ENCODE measurements at regions not wholly inside any gene's neighbourhood (a gene's known extent, or its start where the extent isn't known, plus 50 kb on each side); places are given as distances from the start of the nearest gene placed in this dataset.

DNA sequence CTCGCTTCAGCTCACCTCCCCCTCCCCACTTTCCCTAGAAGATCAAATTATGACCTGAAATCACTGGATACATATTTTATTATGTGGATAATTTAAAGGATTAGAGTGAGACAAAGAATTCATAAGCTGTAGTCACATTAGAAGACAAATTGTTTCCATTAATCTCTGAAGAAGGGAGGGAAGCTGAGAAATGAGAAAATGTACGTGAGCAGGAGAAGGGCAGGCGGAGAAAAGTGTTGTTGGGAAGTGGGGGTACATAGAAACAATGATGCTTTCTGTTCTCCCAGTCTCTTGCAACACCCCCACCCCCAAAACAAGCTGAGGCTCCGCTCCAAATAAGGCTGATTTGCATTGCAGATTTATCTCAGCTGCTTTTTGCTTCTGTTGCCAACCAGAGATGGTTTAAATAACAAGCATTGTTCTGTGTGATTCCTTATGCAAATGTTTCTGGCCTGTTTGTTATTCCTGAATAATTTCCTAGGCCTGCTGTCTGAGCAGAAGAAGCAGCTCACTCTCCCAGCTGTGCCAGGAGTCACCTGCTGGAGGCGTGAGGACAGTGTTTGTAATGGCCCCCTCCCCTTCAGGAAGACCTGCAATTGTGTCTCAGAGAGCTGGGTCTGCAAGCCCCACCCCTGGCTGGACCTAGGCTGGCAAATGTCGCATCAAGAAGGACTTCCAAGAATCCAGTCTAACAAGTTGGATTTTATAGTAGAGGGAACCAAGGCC lies 121.8 kb upstream of the TNR start:
- peak; percentile 86 for DNase-seq (ENCODE audit: low read depth, low spot score)

DNA sequence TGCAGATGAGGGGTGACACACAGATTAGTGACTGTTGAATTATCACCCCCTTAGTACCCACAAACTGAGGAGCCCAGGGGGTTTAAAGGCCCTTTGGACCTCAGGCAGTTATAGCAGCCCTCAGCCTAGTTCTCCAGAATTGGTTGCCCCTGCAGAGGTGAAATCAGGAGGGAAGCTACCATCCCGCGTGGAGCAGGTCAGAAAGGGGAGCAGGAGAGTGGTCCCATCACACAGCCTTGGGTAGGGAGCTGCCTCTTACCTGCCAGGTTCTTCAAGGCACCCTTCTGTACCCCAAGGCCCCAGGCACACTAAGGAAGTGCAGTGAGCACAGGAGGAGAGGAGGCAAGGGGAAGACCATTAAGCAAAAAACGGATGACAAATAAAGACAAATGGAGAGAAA lies 121.2 kb upstream of the TNR start:
- no peak for DNase-seq (ENCODE audit: low read depth, low spot score)

DNA sequence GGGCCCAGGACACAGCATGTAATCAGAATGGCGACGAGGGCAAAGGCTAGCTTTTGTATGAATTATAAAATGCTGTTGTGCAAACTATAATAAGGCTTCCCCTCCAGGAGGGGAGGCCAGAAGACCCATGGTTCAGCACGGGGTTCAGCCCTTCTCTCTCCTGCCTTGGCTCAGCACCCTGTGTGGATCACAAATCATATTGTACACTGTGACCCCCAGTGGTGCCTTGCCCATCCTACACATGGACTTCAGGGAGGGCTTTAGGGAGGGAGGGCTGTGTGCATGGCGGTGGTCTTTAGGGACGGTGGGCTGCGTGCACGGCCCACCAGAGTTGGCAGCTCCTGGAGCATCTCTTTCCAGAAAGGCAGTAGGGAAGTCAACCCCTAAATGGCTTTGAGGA lies 120.8 kb upstream of the TNR start:
- no peak for DNase-seq (ENCODE audit: low read depth, low spot score)

DNA sequence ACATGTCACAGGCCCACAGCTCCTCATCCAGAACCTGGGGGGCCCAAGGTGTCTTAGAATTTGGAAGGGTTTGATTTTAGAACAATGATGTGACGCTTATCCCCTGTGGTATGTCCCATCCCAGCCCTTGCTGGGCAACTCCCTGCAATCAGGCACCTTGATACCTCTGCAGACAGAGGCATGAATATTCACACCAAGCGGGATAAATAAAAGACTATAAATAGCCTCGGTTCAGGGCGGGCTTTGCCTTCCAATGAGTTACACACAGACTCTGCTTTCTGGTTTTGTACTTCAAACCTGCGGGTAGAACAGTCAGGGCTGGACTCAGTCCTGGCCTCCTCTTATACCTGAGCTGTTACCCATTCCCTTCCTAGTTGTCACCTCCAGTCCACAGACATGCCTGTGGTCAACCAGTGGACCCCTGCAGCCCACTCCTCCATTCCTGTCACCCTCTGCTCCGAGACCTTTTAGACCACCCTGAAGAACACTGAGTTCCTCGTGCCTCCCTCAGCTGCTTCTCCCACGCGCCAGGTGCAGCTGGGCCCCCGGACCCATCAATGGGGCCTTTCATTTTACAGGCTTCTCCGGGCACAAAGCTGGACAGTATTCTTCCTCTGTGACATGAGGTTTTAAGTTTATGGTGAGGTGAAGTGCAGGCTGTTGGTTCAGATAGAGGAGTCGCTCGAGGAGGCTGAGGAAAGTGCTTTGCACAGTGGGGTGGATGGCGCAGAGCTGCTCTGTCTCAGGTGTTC lies 120.1 kb upstream of the TNR start:
- DNase-seq (ENCODE audit: low read depth, low spot score), result no peak

DNA sequence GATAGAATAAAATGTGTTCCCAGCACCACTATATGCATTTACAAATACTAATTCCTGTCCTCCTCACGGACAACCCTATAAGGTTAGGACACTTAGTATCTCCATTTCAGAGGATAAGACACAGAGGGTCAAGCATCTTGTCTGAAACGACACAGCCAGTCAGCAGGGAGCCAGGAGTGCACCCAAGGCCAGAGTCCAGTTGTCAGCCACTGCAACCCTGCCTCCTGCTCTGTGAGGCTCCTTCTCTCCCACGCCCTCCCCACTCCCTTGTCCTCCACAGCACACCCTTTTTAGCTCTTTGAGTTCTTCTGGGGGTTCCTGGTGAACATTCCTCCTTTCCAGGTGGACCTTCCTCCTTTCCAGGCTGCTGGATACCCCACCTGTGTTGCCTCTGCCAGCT lies 119.0 kb upstream of the TNR start:
- DNase-seq (ENCODE audit: low read depth, low spot score), result no peak

DNA sequence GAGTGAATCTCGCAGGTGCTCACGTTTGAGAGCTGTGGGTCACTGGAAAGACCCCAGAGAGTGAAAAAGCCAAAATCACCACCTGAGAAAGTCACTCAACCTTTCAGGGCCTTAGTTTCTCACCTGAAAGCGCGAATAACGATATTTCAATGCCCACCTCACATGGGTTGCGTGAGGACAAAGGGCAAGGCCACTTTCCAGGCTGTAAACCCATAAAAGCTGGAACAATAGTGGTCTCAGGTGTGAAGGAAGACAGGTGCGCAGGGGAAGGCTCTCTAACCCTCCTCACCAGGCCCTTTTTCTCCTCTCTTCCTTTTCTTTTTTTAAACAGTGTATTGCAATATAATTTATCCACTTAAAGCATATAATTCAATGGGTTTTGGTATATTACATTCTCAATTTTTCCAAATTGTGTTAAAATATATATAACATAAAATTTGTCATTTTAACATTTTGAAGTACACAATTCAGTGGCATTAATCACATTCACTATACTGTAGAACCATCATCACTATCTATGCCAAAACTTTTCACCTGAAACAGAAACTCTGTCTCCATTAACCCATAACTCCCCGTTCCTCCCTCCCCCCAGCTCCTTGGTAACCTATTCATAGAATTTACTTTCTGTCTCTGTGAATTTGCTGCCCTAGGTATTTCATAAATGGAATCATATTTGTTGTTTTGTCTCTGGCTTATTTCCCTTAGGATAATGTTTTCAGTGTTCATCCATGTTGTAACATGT lies 118.4 kb upstream of the TNR start:
- no peak for DNase-seq (ENCODE audit: low read depth, low spot score)

DNA sequence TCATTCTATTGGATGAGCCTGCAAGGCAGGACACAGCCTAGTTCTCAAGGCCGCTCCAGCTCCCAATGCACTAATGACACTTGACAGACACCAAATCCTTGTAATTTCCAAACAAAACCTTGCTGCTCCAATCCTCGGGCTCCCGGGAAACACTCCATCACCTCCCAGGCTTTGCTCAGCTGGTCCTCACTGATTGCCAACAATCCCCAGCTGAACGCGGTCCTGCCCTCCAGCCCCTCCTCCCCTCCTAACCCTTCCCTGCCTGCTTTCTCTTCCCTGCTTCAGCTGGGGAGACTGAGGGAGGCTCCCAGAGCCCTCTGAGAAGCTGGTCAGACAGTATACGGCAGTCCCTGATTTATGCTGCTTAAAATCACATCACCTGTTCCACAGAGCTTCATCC lies 114.4 kb upstream of the TNR start:
- DNase-seq (ENCODE audit: low read depth, low spot score), result no peak

DNA sequence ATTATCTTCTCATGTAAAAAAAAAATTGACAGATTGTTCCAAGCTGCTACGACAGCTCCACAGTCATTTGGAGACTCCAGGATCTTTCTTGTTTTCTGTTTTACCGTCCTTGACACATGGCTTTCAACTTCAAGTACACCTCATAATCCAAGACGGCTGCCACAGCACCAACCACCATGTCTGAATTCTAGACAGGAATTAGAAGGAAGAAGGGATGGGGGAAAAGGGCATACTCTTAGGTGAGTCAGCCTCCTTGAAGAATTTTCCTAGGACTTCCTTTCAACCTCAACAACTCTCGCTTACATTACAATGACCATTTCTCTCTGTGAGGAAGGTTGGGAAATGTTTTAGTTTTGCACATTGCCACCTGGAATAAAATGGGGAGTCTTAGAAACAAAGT lies 110.3 kb upstream of the TNR start:
- DNase-seq (ENCODE audit: low read depth, low spot score), result no peak

DNA sequence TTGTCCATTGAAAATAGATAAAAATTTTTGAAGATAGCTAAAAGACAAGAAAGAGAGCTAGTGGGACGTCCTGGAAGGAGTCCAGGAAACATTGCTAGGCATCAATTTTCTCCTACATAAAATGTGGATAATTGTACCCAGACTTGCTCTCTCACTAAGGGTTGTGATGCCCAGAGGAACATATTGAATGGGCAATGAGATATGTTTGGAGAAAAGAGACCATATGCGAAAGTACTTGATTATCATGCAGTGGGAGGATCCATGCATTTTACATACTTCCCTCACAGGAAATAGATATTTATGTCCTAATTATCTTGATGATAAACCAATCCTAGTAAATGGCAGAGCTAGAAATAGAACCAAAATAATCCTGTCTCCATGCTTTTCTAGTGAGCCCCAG lies 108.4 kb upstream of the TNR start:
- DNase-seq (ENCODE audit: low read depth, low spot score), result no peak

DNA sequence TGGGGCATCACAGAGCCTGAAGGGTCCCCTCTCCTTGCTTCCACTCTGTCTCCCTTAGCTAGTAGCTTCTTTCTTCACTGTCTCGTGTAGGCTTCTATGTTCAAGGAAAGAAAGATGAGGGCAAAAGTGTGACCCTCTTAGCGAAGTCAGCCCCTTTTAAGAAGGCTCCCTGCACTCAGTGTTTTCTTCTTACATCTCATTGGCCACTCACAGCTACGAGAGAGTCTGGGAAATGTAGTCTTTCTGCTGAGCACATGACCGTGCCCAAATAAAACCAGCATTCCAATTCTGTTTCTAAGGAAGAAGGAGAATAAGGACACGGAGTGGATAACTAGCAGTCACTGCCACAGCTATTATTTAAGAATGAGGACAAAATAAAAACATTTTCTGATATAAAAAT lies 104.9 kb upstream of the TNR start:
- DNase-seq (ENCODE audit: low read depth, low spot score), result no peak

DNA sequence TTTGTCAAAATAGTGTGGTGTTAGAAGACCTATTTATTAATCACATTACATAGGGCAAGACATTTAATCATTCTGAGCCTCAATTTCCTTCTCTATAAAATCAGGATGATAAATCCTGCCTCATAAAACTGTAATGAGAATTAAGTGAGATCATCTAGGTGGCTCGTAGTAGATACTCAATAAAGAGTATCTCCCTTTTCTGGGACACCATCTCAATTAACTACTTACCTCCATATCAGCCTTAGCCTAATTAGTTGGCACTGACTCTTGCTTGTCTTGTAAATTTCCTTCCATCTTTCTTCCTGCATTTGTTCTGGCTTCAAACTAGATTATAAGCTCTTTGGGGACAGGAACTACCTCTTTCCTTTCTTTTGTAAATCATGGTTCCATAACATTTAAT lies 102.6 kb upstream of the TNR start:
- no peak for DNase-seq (ENCODE audit: low read depth, low spot score)

DNA sequence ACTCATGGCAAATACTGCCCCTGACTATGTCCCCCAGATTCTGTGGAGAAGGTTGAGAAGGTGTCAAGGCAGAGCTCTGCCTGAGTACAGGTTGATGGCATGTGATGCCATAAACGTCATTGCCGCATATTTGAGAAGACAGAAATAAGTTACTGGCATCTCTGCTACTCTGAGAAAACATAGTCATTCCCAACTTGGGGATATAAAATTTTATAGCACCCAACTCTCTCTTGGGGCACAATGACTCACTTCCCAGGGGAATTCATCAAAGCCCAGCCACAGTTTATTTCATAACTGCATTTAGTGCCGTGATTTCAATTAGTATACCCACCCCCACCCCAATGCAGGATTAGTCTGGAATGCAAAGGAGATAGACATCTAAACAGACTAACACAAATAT lies 101.9 kb upstream of the TNR start:
- DNase-seq (ENCODE audit: low read depth, low spot score), result no peak

DNA sequence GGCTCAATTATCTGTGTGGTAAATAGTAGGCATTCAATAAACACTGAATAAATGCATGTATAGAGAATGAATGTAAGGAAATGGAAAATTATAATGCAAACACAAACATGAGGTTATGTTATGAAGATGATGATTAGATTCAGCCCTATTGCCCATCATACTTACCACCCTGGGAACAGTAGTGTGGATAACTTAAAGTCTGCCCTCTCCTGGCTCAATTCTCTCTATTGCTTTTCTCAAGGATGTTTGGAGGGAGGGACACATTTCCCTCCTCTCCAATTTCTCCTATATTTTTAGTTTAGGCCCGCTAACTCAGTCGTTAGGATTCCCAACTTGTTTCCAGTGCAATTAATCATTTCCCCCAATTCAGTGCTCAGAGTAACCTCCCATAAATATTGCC lies 101.5 kb upstream of the TNR start:
- no peak for DNase-seq (ENCODE audit: low read depth, low spot score)

DNA sequence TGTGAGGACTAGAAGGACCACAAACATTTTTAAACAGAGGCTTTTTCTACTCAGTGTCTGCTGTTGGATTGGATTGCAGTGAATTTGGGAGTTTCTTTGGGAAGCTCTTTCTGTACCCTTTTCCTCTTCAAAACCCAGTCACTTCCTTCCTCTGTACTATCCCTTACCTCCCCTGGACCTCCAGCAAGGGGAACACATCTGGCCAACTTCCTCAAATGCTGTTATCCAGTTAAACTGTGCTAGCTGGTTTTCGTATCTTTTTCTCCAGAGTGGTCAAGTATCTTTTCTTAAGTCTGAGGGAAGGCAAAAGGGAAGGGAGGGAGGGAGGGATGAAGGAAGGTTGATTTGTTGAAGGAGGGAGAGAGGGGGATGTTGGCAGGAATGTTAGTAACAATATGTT lies 99.2 kb upstream of the TNR start:
- no peak for DNase-seq (ENCODE audit: low read depth, low spot score)

DNA sequence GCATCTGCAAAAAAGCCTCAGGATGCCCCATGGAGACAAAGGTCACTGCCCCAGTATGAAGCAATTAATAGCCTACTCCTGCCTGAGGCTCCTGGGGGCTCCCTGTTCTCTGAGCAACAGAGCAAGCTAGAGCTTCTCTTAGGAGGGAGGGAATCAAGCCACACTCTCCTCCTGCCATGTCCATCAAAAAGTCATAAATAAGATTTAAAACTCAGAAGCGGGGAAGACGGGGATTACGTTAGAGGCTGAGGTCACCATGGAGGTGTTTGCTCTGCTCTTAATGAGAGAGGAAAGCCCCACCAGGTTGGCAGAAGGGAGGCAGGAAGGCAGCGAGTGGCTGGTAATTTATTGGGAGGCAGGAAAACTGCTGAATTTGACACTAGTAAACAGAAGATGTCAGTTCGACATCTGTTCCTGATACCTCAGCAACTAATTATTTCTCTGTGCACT lies 98.4 kb upstream of the TNR start:
- DNase-seq (ENCODE audit: low read depth, low spot score), result peak; percentile 45

DNA sequence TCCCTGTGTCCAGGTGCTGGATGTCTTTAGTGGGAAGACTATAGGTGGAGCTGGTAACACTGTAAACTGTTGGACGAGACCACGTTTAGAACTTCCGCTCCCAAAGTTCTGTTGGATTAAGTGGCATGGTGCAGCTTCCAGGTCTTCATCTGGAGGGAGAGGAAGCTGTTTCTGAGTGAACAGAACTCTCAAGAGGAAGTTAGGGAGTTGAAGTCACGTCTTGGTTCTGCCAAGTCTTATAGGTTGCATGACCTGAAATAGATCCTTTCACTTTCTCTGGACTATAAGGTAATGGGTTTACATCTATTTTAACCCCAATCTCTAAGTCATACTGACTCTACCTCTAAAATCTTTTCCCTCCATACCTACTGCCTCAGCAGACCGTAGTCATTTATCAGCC lies 97.4 kb upstream of the TNR start:
- DNase-seq (ENCODE audit: low read depth, low spot score), result no peak

DNA sequence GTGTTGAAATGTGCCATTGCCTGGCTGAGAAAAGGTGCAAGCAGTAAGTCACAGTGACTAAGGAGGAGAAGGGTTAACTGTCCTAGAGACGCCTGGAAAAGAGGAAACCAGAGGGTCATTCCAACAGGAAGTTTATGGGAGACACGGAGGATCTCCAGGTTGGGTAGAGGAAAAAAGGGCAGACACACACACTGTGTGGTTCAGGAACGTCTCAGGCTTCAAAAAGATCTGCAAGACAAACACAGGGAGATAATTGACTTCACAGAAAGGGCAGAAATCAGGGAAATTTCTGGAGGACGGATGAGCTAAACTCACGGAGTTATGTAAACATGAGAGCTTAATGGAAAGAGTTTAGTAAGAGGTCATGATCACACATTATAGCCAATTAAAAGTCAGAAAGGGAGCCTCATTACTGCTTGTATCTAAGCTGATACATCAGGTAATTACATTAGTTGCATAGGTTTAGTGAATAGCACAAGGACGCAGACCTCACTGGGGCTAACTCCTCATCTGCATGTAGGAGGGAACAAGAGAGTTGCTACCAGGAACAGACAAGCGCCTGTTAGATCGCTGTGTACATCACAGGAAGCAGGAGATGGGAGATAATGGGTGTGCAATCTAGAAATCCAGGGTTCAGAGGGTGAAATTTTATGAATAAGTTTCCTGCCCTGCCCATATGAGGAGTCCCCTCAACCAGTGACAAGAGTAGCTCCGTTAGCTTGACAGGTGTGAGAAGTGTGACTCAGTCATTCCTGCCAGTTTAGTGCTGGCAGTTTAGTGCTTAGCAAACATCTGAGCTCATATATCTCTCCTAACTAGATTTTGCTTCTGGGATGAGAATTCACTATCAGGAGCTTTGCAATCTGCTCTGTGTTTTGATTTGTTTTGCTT lies 96.6 kb upstream of the TNR start:
- DNase-seq (ENCODE audit: low read depth, low spot score), result no peak

DNA sequence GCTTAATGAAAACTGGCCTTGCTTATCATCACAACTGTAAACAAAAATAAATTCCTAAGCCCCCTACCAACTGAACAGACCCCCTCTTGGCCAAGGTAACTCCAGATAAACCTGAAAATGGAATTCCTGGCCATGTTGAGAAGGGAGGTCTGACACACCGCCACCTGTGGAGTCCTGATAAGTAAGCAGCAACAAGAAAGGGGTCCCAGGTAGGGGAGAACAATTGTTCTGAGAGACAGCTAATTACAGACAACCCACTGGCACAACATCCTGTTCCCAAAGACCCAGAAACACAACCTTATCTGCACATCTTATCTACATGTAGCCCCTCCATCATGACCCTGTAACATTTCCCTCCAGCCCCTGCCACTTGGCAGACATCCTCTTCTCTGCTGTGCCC lies 91.2 kb upstream of the TNR start:
- peak; percentile 42 for DNase-seq (ENCODE audit: low read depth, low spot score)

DNA sequence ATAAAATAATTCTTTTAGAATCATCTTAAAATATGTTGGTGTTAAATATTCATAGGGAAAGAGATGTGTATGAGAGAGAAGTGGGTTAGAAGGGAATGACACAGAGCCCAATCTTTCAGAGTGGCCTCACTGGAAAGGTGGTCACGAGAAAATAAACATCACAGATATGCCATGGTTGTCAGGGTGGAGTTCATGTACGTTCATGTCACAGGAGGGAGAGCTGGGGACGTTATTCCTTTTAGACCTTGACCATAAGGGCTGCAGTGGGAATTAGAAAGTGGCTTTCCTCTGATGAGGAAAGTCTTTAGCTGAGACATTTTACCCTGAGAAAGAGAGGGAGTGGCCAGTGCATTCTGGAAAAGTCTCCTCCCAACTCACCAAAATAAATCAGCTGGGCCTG lies 90.6 kb upstream of the TNR start:
- DNase-seq (ENCODE audit: low read depth, low spot score), result no peak

DNA sequence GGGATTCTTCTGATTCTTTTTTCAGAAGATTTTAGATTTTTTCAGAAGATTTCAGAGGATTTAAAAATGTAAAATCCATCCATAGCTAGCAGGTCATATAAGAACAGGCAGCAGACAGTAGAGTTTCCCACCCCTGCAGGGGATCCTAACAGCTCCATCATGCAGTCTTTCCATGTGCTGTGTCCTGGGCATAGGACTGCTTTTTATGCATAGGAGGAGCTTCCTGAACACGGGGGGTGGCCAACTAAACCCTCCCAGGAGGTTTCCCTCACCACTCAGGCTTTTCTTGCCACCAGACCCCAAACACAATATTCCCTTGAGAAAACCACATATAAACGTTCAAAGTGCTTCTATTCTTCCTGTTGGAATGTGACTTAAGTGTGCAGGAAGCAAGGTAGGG lies 90.1 kb upstream of the TNR start:
- DNase-seq (ENCODE audit: low read depth, low spot score), result no peak

DNA sequence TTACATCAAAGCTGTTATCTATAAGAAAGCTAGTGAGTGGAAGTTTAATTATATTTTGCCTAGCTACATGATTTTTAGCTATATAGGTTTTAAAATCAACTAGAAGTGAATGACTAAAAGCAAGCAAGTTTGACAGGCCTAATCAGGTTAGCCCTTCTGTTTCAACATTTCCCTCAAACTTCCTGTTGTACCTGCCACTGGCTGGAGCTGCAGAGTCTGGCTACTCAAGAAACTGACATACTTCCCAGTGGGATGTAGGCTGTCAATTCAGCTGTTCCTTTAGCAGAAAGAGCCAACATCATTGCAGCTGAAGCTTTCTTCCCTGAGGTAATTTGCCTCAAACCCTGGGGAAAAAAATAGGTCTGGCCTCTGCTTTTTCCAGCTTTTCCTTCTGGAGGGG lies 87.1 kb upstream of the TNR start:
- no peak for DNase-seq (ENCODE audit: low read depth, low spot score)

DNA sequence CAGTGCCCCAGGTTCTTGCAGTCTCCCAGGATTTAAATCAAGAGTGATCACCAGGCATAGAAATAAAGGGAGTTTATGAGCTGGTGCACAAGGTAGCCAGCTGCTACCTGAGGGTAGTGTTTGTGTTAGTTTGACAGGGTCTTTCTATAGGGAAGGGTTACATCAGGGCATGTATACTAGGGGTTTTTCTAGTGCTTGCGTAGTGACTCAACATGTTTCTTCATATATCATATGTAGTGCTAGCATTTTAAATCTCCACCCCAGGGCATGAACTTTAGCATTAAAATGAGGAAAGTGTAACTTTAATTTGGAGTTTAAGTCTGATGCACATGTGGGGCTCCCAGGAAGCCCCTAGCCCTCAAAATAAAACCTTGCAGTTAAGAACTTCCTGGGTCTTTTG lies 86.5 kb upstream of the TNR start:
- DNase-seq (ENCODE audit: low read depth, low spot score), result no peak

Measured in ELF-1 (cell line).